ENCODE measurements at regions not wholly inside any gene's neighbourhood (a gene's known extent, or its start where the extent isn't known, plus 50 kb on each side); places are given as distances from the start of the nearest gene placed in this dataset.
A peak's percentile ranks its signal among the peaks of the same experiment; 100 is the strongest.

GRCh38 chr22:22957090-22957489, 69.5 kb downstream of the IGLL5 start:
- DNase-seq, result no peak
- no peak overlapping the region for H3K9ac ChIP-seq (ENCODE audit: low read length in 3 of 3)
- H3K27me3 ChIP-seq (ENCODE audit: control insufficient read depth, insufficient read depth, low read length), result peaks cover 7% of the 10 kb centered on the region
- TF ChIP-seq, protein P1, sequence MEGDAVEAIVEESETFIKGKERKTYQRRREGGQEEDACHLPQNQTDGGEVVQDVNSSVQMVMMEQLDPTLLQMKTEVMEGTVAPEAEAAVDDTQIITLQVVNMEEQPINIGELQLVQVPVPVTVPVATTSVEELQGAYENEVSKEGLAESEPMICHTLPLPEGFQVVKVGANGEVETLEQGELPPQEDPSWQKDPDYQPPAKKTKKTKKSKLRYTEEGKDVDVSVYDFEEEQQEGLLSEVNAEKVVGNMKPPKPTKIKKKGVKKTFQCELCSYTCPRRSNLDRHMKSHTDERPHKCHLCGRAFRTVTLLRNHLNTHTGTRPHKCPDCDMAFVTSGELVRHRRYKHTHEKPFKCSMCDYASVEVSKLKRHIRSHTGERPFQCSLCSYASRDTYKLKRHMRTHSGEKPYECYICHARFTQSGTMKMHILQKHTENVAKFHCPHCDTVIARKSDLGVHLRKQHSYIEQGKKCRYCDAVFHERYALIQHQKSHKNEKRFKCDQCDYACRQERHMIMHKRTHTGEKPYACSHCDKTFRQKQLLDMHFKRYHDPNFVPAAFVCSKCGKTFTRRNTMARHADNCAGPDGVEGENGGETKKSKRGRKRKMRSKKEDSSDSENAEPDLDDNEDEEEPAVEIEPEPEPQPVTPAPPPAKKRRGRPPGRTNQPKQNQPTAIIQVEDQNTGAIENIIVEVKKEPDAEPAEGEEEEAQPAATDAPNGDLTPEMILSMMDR (IDR thresholded peaks at IDR 0.05; ENCODE audit: borderline replicate concordance, extremely low read depth, insufficient read depth), result no peak
- FAIRE-seq, result no peak
- no peak overlapping the region for H3K4me3 ChIP-seq (ENCODE audit: low read length in 3 of 3)
- peaks cover 0 to 8% (median 0%) of the 10 kb centered on the region in 3 donors for H3K9me3 ChIP-seq (ENCODE audit: control insufficient read depth in 2 of 3, insufficient read depth in 1 of 3, low read length in 3 of 3)
- no peak overlapping the region for H3K27ac ChIP-seq (ENCODE audit: low read depth in 2 of 2, low read length in 2 of 2)
- H3K4me1 ChIP-seq (ENCODE audit: control insufficient read depth in 2 of 3, insufficient read depth in 2 of 3, low read depth in 1 of 3, low read length in 3 of 3), result no peaks in the 10 kb centered on the region
- intact Hi-C loops (cut with DNase I), result no loop called here
- H3K36me3 ChIP-seq (ENCODE audit: control insufficient read depth in 2 of 3, insufficient read depth in 3 of 3, low read length in 3 of 3), result no peaks in the 10 kb centered on the region

DNA sequence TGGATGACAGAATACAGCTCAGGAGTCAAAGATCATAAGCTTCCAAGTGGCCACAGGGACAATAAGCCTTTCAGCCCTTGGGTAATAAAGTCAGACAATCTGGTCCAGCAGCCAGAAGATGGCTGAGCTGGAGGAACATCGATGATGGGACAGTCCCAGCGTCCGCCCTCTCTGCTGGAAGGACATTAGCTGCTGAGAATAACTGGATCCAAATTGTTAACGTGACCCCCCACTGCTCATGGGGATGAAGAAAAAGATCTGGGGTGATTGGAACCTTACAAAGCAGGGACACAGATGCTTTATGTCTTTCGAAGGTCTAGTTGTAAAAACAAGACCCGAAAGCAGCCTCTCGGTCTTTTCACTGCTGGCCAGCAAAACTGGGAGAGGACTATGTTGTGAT, 71.0 kb downstream of the IGLL5 start:
- TF ChIP-seq, protein P1 (IDR thresholded peaks at IDR 0.05; ENCODE audit: borderline replicate concordance, extremely low read depth, insufficient read depth), result no peak
- intact Hi-C loops (cut with DNase I), result no loop called here
- Histone ChIP-seq H3K4me3 (ENCODE audit: low read length in 3 of 3) (no peak overlapping the region), H3K9ac (ENCODE audit: low read length in 3 of 3) (no peak overlapping the region), H3K27ac (ENCODE audit: low read depth in 2 of 2, low read length in 2 of 2) (no peak overlapping the region), H3K9me3 (ENCODE audit: control insufficient read depth in 2 of 3, insufficient read depth in 1 of 3, low read length in 3 of 3) (peaks cover 0 to 8% (median 0%) of the 10 kb centered on the region in 3 donors), H3K4me1 (ENCODE audit: control insufficient read depth in 2 of 3, insufficient read depth in 2 of 3, low read depth in 1 of 3, low read length in 3 of 3) (no peaks in the 10 kb centered on the region), H3K36me3 (ENCODE audit: control insufficient read depth in 2 of 3, insufficient read depth in 3 of 3, low read length in 3 of 3) (no peaks in the 10 kb centered on the region), H3K27me3 (ENCODE audit: control insufficient read depth, insufficient read depth, low read length) (peaks cover 7% of the 10 kb centered on the region)
- DNase-seq, result no peak
- no peak for FAIRE-seq

- no peaks in the 10 kb centered on the region for H3K4me1 ChIP-seq (ENCODE audit: control insufficient read depth in 2 of 3, insufficient read depth in 2 of 3, low read depth in 1 of 3, low read length in 3 of 3)
- peak in 4 of 5 donors; percentile 87 to 95 (median 90) for DNase-seq
- FAIRE-seq, result peak; percentile 78
Measured at GRCh38 chr22:22959147-22959827, 71.7 kb downstream of the IGLL5 start.

More at GRCh38 chr22:22959147-22959827, 71.7 kb downstream of the IGLL5 start:
- Histone ChIP-seq H3K9me3 (ENCODE audit: control insufficient read depth in 2 of 3, insufficient read depth in 1 of 3, low read length in 3 of 3) (peaks cover 0 to 10% (median 0%) of the 10 kb centered on the region in 3 donors), H3K27me3 (ENCODE audit: control insufficient read depth, insufficient read depth, low read length) (peaks cover 4% of the 10 kb centered on the region), H3K9ac (ENCODE audit: low read length in 3 of 3) (no peak overlapping the region), H3K36me3 (ENCODE audit: control insufficient read depth in 2 of 3, insufficient read depth in 3 of 3, low read length in 3 of 3) (no peaks in the 10 kb centered on the region), H3K27ac (ENCODE audit: low read depth in 2 of 2, low read length in 2 of 2) (no peak overlapping the region), H3K4me3 (ENCODE audit: low read length in 3 of 3) (no peak overlapping the region)
- TF ChIP-seq, protein P1 (IDR thresholded peaks at IDR 0.05; ENCODE audit: borderline replicate concordance, extremely low read depth, insufficient read depth), result peak; percentile 93
- intact Hi-C loops (cut with DNase I), result no loop called here

All from kidney (tissue), 13 donors.